WI38 (cell line): ENCODE measurements at regions not wholly inside any gene's neighbourhood (a gene's known extent, or its start where the extent isn't known, plus 50 kb on each side); places are given as distances from the start of the nearest gene placed in this dataset.

Experiments used
- H3K4me3 ChIP-seq: 2 replicates; pipeline ENCODE4 v1.5.1; 2011; ENCODE audit warnings: low read depth, mild to moderate bottlenecking, control low read depth, low read length
- CTCF ChIP-seq: IDR thresholded peaks from 2 replicates; pipeline ENCODE4 v1.5.1; 2012; ENCODE audit warnings: low read depth, mild to moderate bottlenecking, control low read depth, low read length

DNA sequence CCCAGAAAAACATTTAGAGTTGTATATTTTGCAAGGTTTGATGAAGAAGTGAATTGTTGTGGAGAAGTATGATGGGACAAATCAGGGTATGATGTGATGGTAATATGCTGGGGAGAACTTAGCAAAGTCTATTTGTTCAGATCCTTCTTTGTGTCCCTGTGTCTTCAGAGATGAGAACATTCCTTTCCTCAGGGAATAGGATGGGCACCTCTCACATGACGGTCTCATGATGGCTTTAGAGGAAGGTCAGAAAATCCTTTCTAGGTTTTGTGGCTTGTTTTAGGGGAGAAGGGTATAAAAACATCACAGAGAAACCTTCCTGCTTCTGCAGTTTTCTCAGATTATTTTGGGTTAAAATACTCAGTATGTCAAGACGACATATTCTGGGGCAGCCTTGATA is 171.3 kb upstream of the NRIP1 start:
- H3K4me3 ChIP-seq, result no peak overlapping the region
- TF ChIP-seq CTCF, result no peak

DNA sequence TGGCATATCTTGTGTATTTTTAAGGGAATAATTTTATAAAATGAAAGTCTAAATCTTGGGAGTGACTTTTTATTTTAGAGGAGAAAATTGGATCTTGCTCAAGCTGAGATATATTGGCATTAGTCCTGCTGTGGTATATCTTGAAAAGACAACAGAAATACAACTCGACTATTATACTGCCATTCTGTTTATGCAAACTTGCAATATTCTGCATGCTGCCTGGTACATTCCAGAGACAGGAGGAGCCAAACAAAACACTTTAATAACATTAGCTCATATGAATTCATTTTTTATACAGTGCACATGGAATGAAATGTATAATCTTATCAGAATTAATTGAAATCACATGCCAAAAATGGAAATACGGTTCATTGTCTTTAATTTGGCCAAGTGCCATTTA is 176.0 kb upstream of the NRIP1 start:
- no peak for TF ChIP-seq CTCF
- no peak overlapping the region for H3K4me3 ChIP-seq

- H3K4me3 ChIP-seq, result no peak overlapping the region
- no peak for TF ChIP-seq CTCF
Measured at GRCh38 chr21:15241997-15242736, 177.4 kb upstream of the NRIP1 start.

GRCh38 chr21:15242906-15243305 is 178.1 kb upstream of the NRIP1 start:
- H3K4me3 ChIP-seq, result no peak overlapping the region
- no peak for TF ChIP-seq CTCF

DNA sequence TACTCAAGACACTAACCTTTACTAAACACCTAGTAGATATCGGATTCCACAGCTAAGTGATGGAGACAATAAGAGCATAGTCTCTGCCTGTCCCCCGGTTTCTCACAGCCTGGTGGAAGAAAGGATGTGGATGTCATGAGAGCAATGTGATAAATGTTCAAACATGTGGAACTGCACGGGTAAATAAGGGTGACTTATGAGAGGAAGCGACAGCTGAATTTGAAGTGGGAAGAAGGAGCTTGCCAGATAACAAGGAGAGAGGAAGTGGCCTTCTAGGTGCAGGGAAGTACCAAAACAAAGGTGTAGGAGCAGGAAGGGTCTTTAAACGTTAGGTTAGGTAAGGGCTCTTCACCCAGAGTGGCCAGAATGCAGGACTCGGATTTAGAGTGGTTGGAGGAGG is 178.6 kb upstream of the NRIP1 start:
- no peak overlapping the region for H3K4me3 ChIP-seq
- TF ChIP-seq CTCF, result no peak

GRCh38 chr21:15247613-15248012 is 182.8 kb upstream of the NRIP1 start:
- TF ChIP-seq CTCF, result no peak
- H3K4me3 ChIP-seq, result no peak overlapping the region

DNA sequence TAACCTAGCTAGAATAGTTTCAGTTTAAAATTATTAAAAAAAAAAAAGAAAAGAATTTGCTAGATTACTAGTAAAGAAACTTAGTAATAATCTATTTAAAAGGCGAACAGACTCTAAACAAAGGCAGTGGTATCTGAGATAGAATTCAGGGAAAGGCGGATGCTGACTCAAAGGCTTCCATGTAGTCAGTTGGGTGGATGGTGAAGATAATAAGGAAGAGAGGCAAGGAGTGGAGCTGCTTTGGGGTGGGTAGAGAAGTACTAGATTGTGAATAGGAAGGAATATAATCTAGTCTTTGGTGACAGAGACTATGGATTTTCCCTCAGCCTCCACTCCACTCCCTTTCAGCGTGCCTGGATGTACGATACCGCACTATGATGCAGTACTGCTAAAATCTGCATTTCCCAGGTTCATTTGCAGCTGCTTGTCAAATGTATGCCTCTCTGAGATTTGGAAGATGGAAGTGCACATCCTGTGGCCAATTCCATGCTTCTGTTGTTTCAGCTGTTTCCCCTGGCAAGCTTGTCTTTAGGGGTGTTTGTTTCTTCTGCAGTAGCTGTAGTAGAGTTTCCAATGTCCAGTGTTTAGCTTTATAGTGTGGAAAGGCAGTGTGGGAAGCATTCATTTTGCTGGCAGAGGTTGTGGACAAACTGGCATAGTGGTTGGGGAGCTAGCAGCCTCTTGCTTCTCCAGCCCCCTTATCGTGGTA is 184.6 kb upstream of the NRIP1 start:
- no peak for TF ChIP-seq CTCF
- H3K4me3 ChIP-seq, result no peak overlapping the region
